ENCODE measurements at regions not wholly inside any gene's neighbourhood (a gene's known extent, or its start where the extent isn't known, plus 50 kb on each side); places are given as distances from the start of the nearest gene placed in this dataset.

- TF ChIP-seq, protein P1, sequence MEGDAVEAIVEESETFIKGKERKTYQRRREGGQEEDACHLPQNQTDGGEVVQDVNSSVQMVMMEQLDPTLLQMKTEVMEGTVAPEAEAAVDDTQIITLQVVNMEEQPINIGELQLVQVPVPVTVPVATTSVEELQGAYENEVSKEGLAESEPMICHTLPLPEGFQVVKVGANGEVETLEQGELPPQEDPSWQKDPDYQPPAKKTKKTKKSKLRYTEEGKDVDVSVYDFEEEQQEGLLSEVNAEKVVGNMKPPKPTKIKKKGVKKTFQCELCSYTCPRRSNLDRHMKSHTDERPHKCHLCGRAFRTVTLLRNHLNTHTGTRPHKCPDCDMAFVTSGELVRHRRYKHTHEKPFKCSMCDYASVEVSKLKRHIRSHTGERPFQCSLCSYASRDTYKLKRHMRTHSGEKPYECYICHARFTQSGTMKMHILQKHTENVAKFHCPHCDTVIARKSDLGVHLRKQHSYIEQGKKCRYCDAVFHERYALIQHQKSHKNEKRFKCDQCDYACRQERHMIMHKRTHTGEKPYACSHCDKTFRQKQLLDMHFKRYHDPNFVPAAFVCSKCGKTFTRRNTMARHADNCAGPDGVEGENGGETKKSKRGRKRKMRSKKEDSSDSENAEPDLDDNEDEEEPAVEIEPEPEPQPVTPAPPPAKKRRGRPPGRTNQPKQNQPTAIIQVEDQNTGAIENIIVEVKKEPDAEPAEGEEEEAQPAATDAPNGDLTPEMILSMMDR (conservative IDR thresholded peaks at IDR 0.05; ENCODE audit: low read depth in 2 of 2): no peak
- TF ChIP-seq STAT1 (IDR thresholded peaks at IDR 0.05; ENCODE audit: unreplicated experiment) (no peak), EZH2phosphoT487 (IDR thresholded peaks at IDR 0.05; ENCODE audit: unreplicated experiment) (no peak)
These were observed 61.4 kb upstream of the LGALSL start for GRCh38 chr2:64392529-64392928.

Data from GM23338 (cell line).